ENCODE measurements at regions not wholly inside any gene's neighbourhood (a gene's known extent, or its start where the extent isn't known, plus 50 kb on each side); places are given as distances from the start of the nearest gene placed in this dataset.

- TF ChIP-seq NR2F2 (IDR thresholded peaks at IDR 0.05) (no peak), CTCF (IDR thresholded peaks at IDR 0.05; ENCODE audit: low read depth, low read length, missing input control) (no peak), MAX (IDR thresholded peaks at IDR 0.05) (no peak), EGR1 (IDR thresholded peaks at IDR 0.05; ENCODE audit: low read depth in 2 of 2) (no peak), JUND (IDR thresholded peaks at IDR 0.05) (no peak), GABPA (IDR thresholded peaks at IDR 0.05 in 1 of 2, conservative IDR thresholded peaks at IDR 0.05 in 1 of 2) (no peak), REST (IDR thresholded peaks at IDR 0.05) (no peak)
Measured at GRCh38 chr19:32129141-32129540, 216.3 kb upstream of the ZNF507 start.
